Amygdala (tissue), 56 donors: ENCODE measurements at regions not wholly inside any gene's neighbourhood (a gene's known extent, or its start where the extent isn't known, plus 50 kb on each side); places are given as distances from the start of the nearest gene placed in this dataset.
A peak's percentile ranks its signal among the peaks of the same experiment; 100 is the strongest.

ENCODE experiments used
- DNase-seq, 56 donors: peaks; one replicate each; lab custom pipeline; 2025; lab: John Stamatoyannopoulos, UW

DNA sequence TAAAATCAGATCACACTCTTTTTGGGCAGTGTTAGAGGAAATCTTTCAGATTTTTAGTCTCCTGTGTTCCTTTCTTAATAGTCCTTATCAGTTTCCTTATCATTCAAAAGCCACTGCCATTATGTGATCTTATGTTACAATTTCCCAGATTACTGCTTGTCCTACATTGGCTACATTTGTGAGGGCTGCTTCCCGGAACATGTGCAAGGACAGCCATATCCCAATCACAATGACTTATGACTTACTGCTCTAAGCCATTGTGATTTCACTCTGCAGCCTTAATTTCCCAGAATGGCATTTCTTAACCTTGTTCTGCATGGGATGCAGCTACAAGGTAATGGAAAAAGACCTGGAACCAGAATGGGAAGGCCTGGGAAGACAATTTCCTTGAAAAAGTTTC, 125.1 kb upstream of the PPP2R3A start:
- DNase-seq, result no peak

DNA sequence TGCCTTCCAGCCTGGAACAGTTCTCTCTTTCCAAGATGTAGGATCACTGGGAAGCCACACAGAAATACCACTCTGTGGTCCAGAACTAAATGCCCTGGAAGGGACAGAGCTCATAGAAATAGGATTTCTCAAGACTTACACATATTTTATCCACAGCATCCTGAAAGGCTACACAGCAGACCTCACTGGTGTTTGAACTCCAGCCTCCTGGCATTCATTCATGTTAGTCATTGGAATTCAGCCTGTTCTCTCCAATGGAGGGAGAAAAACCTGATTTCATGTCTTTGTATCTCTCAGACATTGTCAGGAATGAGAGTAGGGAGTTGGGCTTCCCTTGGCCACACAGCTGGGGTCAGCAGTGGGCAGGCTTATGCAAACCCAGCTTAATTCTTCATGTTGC, 121.1 kb upstream of the PPP2R3A start:
- no peak for DNase-seq

DNA sequence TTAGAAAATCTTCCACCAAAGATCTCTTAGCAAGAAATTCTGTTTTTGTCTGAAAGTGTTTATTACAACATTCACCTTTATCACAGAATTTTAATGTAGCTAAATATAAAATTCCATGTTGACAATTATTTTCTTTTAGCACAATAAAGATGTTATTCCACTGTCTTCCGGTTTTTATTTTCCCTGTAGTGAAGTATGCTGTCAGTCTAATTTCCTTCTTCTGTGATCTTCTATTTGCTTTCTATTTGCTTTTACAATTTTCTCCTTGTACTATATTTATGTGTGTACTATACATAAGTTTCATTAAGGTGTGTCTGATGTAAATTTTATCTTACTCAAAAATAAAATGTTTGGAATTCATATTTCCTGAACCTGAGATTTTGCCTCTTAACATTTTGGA, 117.5 kb upstream of the PPP2R3A start:
- no peak for DNase-seq

DNA sequence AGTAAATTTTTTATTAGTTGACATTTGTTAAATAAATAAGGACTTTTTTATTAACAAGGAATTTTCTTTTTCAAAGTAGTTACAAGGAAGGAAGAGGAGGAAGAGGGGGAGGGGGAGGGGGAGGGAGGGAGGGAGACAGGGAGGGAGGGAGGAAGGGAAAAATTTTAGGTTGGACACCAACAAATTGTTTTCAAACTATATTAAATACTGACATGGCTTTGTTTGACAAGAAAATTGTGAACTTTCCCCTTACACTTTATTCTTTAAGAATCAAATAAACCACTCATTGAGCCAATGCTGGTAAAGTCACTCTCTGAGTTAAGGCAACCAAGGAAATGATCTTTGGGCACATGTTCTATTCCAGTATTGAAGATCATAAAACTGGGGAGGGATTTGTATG, 115.7 kb upstream of the PPP2R3A start:
- DNase-seq, result no peak

DNA sequence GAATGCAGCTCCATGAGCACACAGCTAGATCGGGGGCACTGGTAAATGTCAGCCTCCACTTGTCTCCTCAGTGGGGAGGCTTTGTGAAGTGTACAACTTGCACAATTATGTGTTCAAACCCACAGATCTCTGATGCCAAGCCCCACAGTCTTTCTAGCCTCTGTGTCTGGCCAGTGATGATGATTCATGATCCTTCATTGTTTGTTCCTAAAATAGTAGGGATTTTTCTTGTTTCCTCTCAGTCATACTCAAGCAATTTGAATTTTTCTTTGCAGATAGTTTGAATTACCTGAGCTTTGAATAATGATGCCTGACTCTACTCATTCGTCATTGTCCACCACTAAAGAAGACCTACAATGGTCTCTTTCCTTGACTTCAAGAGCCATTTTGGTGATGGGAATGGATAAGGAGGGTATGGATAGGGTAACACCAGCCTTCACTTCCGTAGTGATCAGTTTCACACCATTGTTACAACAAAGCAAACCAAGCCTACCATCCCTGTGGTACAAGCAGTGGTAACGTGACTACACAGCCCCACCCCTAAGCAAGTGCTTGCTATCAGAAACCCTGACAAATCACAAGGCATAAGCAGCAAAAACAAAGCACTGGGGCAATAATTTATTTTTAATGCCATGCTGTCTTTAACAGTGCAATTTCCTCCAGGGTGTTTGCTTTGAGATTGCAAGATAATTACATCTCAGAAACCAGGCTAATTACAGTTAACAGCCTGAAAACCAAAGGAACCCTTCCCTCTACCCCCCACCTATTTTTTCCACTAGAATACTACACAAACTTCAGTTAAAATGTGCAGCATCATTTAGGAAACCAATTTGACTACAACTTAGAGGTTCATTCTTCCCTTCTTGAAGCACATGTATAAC, 114.1 kb upstream of the PPP2R3A start:
- DNase-seq, result no peak

DNA sequence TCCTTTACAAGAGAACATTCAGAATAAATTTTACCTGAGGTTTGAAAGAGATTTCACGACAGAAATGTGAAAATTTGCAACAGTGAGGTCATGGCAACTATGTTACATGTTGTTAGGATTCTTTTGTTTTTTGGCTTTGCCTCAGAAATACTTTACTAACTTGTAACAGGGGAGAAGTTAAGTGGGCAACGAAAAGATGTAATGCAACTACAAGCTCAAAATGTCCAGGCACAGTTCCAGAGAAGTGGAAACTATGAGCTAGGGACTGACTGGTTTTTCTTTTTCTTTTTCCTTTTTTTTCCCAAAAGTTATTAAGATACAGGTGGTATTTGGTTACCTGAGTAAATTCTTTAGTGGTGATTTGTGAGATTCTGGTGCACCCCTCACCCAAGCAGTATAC, 111.5 kb upstream of the PPP2R3A start:
- DNase-seq, result no peak

DNA sequence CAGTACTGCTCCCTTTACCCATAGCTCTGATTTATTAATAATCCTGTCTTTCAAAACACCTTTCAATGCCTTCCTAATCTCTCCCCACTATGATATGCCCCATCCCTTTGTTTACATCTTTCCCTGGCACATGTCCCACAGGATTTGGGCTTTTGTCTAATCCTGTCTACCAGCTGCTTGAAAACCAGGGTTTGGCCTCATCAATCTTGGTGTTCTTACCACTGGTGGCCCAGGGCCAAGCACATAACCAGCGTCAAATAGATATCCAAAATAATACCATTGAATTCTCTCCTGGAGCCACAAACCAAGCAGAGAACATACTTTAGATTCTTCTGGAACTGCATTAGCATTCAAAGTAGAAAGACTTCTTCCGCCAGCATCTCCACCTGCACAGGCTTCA, 104.8 kb upstream of the PPP2R3A start:
- DNase-seq, result no peak

DNA sequence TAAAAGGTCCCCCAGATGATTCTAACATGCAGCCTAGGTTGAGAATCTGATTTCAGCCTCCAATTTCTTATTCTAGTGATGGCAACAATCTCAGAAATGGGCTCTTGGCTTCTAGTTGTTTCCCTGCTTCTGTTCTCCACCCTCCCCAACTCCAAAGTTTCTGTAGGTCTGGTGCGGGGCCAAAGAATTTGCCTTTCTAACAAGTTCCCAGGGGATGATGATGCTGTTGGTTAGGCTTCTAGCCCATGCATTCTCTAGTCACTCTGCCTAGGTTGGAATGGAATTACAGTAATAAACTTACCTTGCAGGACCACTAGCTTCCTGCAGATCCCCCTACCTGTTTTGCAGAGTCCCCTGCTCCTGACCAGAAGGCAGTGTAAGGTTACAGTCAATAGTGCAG, 103.2 kb upstream of the PPP2R3A start:
- DNase-seq, result no peak

DNA sequence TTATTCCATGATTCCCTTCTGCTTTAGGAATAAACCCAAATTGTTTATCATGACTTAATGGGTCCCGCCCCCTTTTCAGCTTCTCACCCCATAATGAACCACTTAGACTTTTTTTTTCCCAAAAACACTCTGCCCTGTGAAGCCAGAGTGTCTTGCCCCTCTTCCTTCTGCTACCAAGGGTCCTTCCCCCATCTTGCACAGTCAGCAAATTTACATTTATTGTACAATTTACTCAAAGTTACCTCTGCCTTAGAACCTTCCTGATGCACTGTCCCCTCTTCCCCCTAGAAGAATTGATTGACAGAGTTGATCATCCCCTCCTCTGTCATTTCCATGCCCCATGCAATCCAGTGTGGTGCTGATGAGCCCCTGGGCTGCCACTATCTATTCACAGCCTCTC, 101.5 kb upstream of the PPP2R3A start:
- no peak for DNase-seq

DNA sequence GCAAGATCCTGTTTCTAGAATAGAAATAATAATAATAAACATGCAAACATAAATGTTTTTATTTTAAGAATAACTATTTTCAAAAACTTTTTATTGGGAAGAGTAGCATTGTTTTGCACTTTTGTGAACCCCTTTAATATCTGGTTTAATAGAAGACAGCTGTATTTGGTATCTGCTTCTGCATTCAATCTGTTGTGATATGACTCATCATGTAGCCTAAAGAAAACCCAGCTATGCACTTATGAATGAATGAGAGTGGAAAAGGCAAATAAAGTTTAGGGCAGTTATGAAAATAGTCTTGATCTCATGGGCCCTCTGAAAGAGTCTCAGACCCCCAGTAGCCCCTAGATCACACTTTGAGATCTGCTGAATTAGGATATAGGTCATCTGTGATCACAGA, 100.4 kb upstream of the PPP2R3A start:
- DNase-seq, result no peak

DNA sequence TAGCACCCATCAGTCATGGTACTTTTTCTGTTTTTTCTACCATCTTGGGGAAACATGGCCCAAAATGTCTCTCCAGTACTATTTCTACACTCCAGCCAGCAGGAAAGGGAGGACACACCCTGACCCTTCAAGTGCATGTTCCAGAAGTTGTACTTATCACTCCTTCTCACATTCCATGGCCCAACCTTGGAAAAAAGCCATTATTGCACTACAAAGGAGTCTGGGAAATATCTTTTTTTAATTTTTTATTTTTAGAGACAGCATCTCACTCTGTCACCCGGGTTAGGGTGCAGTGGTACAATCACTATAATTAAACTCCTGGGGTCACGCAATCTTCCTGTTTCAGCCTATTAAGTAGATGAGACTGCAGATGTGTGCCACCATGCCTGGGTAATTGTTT, 100.0 kb upstream of the PPP2R3A start:
- no peak for DNase-seq

DNA sequence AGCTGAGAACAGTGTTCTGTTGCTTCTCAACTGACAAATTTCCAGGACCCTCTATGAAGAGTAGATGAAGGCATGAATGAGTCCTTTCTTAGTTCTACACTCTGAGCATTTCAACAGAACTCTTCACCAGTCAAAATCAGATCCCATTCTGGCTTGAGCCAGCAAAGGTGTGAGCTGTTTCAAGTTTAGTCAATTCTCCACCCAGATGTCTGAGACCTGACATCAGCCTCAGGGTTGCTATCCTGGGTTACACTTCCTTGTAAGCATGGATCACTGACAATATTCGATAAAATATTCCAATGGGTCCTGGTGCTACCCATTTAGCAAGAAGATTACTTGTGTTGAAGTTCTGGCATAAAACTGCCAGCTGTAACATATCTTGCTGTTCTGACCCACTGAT, 97.6 kb upstream of the PPP2R3A start:
- DNase-seq, result no peak

DNA sequence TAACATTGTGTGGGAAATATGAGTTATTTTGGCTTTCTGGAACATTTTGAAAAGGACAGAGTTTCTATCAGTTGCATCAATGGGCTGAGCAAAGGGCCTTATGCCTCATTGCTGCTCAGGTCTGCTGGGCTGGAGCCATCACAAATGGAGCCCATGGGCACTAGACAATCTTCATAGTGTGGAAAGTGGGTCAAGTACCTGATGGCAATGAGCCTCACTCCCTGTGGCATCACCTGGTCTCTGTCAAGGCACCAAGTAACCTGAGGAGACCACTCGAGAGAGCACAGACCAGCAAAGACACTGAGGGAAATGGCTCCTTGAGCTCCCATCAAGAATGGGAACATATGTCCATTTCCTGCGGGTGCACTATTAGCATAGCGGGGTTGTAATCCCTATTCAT, 96.7 kb upstream of the PPP2R3A start:
- no peak for DNase-seq

DNA sequence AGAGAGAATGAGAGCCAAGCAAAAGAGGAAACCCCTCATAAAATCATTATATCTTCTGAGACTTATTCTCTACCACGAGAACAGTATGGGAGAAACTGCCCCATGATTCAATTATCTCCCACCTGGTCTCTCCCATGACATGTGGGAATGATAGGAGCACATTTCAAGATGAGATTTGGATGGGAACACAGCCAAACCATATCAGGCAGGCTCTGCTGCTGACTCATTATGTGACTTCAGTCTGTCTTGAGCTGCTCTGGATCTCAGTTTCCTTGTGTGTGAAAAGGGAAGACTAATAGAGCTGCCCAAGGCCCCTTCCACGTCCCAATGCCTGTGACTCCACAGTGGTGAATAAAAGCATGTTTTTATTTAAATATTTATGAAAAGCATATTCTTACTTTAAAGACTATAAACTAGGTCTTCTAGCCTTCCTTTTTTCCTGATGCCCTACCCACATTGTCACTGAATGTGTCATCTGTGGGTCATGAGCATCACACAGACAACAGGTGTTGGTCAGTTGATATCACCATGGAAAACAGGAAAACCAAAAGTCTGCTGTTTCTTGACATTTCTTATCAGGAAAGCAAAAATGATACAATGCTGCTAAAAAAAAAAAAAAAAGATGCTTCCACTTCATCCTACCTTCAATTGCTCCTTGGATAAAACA, 96.0 kb upstream of the PPP2R3A start:
- DNase-seq, result no peak

DNA sequence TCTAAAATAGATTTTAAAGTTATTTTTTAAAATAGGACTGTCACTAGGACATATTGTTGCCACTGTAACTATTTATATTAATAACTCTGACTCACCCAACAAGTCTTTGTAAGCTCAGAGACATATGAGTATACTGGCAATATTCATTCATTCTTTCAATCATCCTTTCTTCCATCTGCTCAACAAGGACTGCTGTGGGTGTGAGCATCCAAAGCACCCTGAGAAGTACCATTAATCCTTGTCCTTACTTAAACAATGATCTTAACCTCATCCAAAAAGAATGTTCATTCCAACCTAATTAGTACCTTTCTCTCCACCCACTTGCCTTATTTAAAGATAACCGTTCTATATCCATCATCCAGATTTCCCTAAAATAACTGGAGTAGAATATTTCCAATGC, 94.2 kb upstream of the PPP2R3A start:
- DNase-seq, result peak in 1 of 56 donors; percentile 1

DNA sequence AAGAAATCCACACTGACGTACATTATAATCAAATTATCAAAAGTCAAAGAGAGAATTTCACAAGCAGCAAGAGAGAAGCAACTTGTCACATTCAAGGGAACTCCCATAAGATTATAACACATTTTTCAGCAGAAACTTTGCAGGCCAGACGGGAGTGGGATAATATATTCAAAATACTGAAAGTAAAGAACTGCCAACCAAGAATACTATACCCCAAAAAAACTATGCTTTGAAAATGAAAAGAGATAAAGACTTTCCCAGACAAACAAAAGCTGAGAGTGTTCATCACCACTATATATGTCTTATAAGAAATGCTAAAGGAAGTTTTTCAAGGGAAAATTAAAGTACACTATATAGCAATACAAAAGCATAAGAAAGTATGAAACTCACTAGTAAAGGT, 91.5 kb upstream of the PPP2R3A start:
- DNase-seq, result no peak

DNA sequence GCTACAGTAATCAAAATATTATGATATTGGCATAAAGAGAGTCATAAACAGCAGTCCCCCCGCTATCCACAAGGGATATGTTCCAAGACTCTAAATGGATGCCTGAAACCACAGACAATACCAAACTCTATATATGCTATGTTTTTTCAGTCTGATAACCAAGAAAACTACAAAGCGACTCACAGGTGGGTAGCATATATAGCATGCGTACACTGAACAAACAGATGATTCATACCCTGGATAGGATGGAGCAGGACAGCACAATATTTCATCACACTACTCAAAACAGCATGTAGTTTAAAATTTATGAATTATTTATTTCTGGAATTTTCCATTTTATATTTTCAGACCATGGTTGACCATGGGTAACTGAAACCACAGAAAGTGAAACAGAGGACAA, 87.0 kb upstream of the PPP2R3A start:
- DNase-seq, result no peak

DNA sequence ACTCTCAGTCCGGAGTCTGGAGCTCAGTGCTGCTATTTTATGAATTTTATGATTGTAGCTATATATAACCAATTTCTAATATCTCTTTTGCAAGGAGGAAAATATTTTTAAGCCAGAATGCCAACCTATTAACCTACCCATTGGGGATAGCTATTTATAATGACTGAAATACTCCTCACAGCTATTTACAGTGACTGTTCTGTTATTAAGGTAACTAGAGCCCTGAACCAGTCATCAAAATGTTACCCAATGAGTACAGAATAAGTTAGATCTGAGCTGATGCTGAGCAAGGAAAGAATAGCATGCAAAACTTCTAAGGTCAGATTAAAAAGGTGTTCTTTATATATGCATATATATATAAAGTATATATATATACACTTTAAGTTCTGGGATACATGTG, 79.6 kb upstream of the PPP2R3A start:
- no peak for DNase-seq

DNA sequence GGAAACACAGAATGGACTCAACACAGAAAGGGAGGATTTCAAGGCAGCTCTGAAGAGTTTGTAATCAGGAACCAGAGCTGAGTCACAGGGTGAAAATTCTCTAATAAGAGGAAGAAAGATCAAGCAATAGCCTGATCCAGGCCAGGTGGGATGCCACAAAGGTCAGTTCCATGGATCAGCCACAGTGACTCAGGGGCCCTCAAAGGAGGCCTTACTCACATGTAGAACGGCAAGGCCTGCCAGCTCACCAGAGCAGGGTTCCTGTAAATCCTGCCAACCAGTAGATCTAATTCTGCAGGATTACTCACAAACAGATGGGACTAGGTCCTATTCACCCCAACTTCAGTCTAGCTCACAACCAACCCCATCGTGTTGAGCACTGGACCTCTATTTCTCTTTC, 78.3 kb upstream of the PPP2R3A start:
- no peak for DNase-seq

DNA sequence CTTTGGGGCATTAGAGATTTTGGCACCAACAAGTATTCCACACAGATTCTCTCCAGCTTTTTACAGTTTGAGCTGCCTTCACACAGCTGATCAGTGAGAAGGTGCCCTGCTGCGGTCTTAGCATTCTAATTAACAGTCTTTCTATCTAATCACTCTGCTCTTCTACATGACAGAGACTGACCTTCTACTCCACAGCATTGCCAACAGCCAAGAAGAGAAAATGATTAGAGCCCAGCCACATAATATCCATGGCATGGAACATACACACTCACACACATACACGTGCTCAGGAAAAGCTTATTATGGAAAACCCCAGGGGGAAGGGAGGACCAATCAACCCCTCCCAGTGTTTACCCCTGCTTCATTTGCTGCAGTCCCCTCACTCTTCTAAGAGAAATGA, 76.1 kb upstream of the PPP2R3A start:
- no peak for DNase-seq

DNA sequence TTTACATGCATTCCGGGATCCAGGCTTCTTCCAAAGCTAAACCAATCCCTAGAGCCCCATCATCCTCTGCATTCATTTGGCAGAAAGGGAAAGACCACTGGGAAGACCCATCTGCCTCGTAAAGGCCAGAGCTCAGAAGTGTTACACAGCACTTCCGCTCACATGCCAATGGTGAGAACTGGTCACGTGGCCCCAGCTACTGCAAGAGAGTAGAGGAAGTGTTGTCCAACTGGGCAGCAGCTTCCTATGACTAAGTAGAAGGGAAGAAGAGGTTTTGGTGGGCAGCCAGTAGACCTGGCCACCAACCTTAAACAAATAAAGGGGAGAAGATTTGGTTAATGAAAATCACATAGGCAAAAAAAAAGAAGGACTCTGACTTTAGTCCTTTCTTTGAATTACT, 74.4 kb upstream of the PPP2R3A start:
- no peak for DNase-seq

DNA sequence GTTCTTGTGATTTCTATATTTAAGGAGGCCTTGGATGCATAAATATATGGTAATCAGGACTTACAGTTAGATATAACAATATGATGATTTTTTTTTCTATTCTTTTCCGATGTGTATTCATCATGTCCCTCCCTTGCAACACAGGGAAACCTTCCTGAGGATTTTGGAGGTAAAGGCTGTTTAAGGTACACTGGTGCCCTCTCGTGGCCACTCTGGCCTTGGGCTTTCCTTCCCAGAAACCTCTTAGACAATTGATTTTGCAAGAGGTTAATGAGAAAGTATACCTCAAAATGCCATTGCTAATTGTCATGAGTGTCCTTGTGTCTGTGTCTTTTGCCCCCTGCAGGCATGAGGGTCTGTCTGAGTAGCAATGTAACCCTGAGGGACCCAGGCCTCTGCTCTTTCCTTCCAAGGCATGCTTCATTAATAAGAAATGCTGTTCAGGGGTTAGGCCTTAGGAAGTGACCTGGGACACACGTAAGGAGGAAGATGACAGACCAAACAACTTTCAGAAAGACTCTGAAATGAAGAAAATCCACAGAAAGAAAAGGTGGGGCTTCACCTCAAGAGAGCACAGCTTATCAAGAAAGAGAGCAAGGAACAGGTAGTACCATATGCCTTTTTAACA, 70.3 kb upstream of the PPP2R3A start:
- peak in 51 of 56 donors; percentile 2 to 82 (median 20) for DNase-seq
